ENCODE measurements at regions not wholly inside any gene's neighbourhood (a gene's known extent, or its start where the extent isn't known, plus 50 kb on each side); places are given as distances from the start of the nearest gene placed in this dataset.
"Not testable (repeated sequence)": the region's sequence is repeated elsewhere in the genome, so short reads cannot be mapped to it uniquely, and the experiment has no call there.

GRCh38 chr14:71327691-71328090 lies 420.4 kb downstream of the PCNX1 start:
- no peak for DNase-seq (ENCODE audit: low read depth, low spot score)

GRCh38 chr14:71328183-71328582 lies 420.9 kb downstream of the PCNX1 start:
- DNase-seq (ENCODE audit: low read depth, low spot score): no peak

- no peak for DNase-seq (ENCODE audit: low read depth, low spot score)
These were observed 421.7 kb downstream of the PCNX1 start for GRCh38 chr14:71328954-71329353.

GRCh38 chr14:71331403-71331802 lies 424.1 kb downstream of the PCNX1 start:
- DNase-seq (ENCODE audit: low read depth, low spot score): no peak

- no peak for DNase-seq (ENCODE audit: low read depth, low spot score)
These were observed 425.2 kb downstream of the PCNX1 start for GRCh38 chr14:71332476-71332875.

- DNase-seq (ENCODE audit: low read depth, low spot score): no peak
These were observed 426.4 kb downstream of the PCNX1 start for GRCh38 chr14:71333705-71334104.

- no peak for DNase-seq (ENCODE audit: low read depth, low spot score)
These were observed 429.4 kb downstream of the PCNX1 start for GRCh38 chr14:71336489-71337192.

GRCh38 chr14:71338153-71338552 lies 430.9 kb downstream of the PCNX1 start:
- no peak for DNase-seq (ENCODE audit: low read depth, low spot score)

GRCh38 chr14:71339650-71340415 lies 432.6 kb downstream of the PCNX1 start:
- no peak for DNase-seq (ENCODE audit: low read depth, low spot score)

GRCh38 chr14:71341156-71341555 lies 433.9 kb downstream of the PCNX1 start:
- no peak for DNase-seq (ENCODE audit: low read depth, low spot score)

GRCh38 chr14:71343724-71344123 lies 436.5 kb downstream of the PCNX1 start:
- DNase-seq (ENCODE audit: low read depth, low spot score): no peak

- no peak for DNase-seq (ENCODE audit: low read depth, low spot score)
These were observed 437.2 kb downstream of the PCNX1 start for GRCh38 chr14:71344506-71344905.

- no peak for DNase-seq (ENCODE audit: low read depth, low spot score)
These were observed 439.4 kb downstream of the PCNX1 start for GRCh38 chr14:71346685-71347084.

GRCh38 chr14:71348394-71348793 lies 441.1 kb downstream of the PCNX1 start:
- no peak for DNase-seq (ENCODE audit: low read depth, low spot score)

GRCh38 chr14:71348817-71349216 lies 441.6 kb downstream of the PCNX1 start:
- no peak for DNase-seq (ENCODE audit: low read depth, low spot score)

- DNase-seq (ENCODE audit: low read depth, low spot score): no peak
These were observed 446.9 kb downstream of the PCNX1 start for GRCh38 chr14:71354142-71354541.

GRCh38 chr14:71354801-71355200 lies 447.5 kb downstream of the PCNX1 start:
- no peak for DNase-seq (ENCODE audit: low read depth, low spot score)

GRCh38 chr14:71355324-71356201 lies 448.3 kb downstream of the PCNX1 start:
- no peak for DNase-seq (ENCODE audit: low read depth, low spot score)

- DNase-seq (ENCODE audit: low read depth, low spot score): no peak
These were observed 451.1 kb downstream of the PCNX1 start for GRCh38 chr14:71358209-71358931.

- not testable (repeated sequence) for DNase-seq (ENCODE audit: low read depth, low spot score)
These were observed 451.7 kb downstream of the PCNX1 start for GRCh38 chr14:71358932-71359421.

GRCh38 chr14:71359823-71360222 lies 452.6 kb downstream of the PCNX1 start:
- DNase-seq (ENCODE audit: low read depth, low spot score): no peak

All from iPS DF 19.7 (cell line).